IMR-90 (cell line): ENCODE measurements at regions not wholly inside any gene's neighbourhood (a gene's known extent, or its start where the extent isn't known, plus 50 kb on each side); places are given as distances from the start of the nearest gene placed in this dataset.

Experiments used
- ATAC-seq: fragments of 200-7000 bp; cut with Tn5 transposase; 2 replicates; pipeline ENCODE4 v1.9.1; 2020; ENCODE audit warnings: low read depth, mild to moderate bottlenecking, moderate library complexity
- BruUV-seq: library from RNA; stranded (reverse); fragments of 400-500 nt; replicated peaks from 2 replicates; lab custom pipeline; 2021; lab: Mats Ljungman, UMichigan
- CTCF ChIA-PET: fragments of 300-600 bp; formaldehyde crosslinking; extraction: SDS; loops from one replicate; lab custom pipeline; 2021; ENCODE audit warnings: antibody characterized with exemption; lab: Yijun Ruan, JAX
- POLR2A ChIA-PET: fragments of 300-600 bp; sonication (Branson Sonifier 250); formaldehyde crosslinking; loops from one replicate; lab custom pipeline; 2022; ENCODE audit warnings: antibody characterized with exemption; ENCODE audit not compliant: unreplicated experiment; lab: Charles Lee
- DNase-seq: peaks from one replicate; pipeline ENCODE4 v3.0.0; 2013
- H2AFZ ChIP-seq: replicated peaks from 2 replicates; pipeline ENCODE3; 2013; ENCODE audit warnings: low read length, mild to moderate bottlenecking; ENCODE audit not compliant: poor library complexity
- H2AK5ac ChIP-seq: 2 replicates; pipeline ENCODE4 v1.6.1; 2013; ENCODE audit warnings: low read depth, low read length, inconsistent platforms
- H2AK9ac ChIP-seq: replicated peaks from 2 replicates; pipeline ENCODE3; 2013; ENCODE audit warnings: mild to moderate bottlenecking, low read depth, low read length, moderate library complexity; ENCODE audit not compliant: poor library complexity
- H2BK120ac ChIP-seq: 2 replicates; pipeline ENCODE4 v1.6.1; 2013; ENCODE audit warnings: low read depth, low read length, inconsistent platforms
- H2BK15ac ChIP-seq: 3 replicates; pipeline ENCODE4 v1.6.1; 2013; ENCODE audit warnings: low read depth, low read length, inconsistent platforms
- H2BK20ac ChIP-seq: 2 replicates; pipeline ENCODE4 v1.6.1; 2013; ENCODE audit warnings: low read depth, mild to moderate bottlenecking, inconsistent platforms, low read length, moderate library complexity
- H2BK5ac ChIP-seq: 2 replicates; pipeline ENCODE4 v1.6.1; 2013; ENCODE audit warnings: mild to moderate bottlenecking, low read depth, low read length, inconsistent platforms; ENCODE audit not compliant: poor library complexity, severe bottlenecking
- H3K14ac ChIP-seq: replicated peaks from 2 replicates; pipeline ENCODE4 v1.6.1; 2013; ENCODE audit warnings: low read depth, low read length, inconsistent platforms
- H3K18ac ChIP-seq: 2 replicates; pipeline ENCODE4 v1.6.1; 2013; ENCODE audit warnings: low read depth, low read length, control low read depth
- H3K23ac ChIP-seq: 2 replicates; pipeline ENCODE4 v1.6.1; 2013; ENCODE audit warnings: low read depth, low read length, inconsistent platforms
- H3K27ac ChIP-seq: 2 replicates; pipeline ENCODE4 v1.5.1; 2013; ENCODE audit warnings: mild to moderate bottlenecking, control low read depth, low read length; ENCODE audit not compliant: insufficient read depth
- H3K27me3 ChIP-seq: 2 replicates; pipeline ENCODE4 v1.6.1; 2013; ENCODE audit warnings: low read length; ENCODE audit not compliant: control insufficient read depth, insufficient read depth
- H3K36me3 ChIP-seq: 2 replicates; pipeline ENCODE4 v1.6.1; 2013; ENCODE audit warnings: low read length, mixed read lengths; ENCODE audit not compliant: control insufficient read depth, insufficient read depth
- H3K4ac ChIP-seq: 2 replicates; pipeline ENCODE4 v1.6.1; 2013; ENCODE audit warnings: low read depth, low read length, inconsistent platforms
- H3K4me1 ChIP-seq: 2 replicates; pipeline ENCODE4 v1.6.1; 2013; ENCODE audit warnings: low read length, mixed read lengths; ENCODE audit not compliant: control insufficient read depth, insufficient read depth
- H3K4me2 ChIP-seq: 2 replicates; pipeline ENCODE4 v1.6.1; 2013; ENCODE audit warnings: low read depth, mild to moderate bottlenecking, control low read depth, low read length, moderate library complexity
- H3K4me3 ChIP-seq: 2 replicates; pipeline ENCODE4 v1.5.1; 2013; ENCODE audit warnings: low read depth, mild to moderate bottlenecking, control low read depth, low read length, moderate library complexity; ENCODE audit not compliant: insufficient read depth
- H3K56ac ChIP-seq: 2 replicates; pipeline ENCODE4 v1.6.1; 2013; ENCODE audit warnings: low read length, inconsistent platforms; ENCODE audit not compliant: insufficient read depth; ENCODE audit errors: extremely low read depth
- H3K79me1 ChIP-seq, 2 experiments: 2 replicates each; pipeline ENCODE4 v1.6.1; 2013; ENCODE audit warnings: low read length in 2 of 2, inconsistent platforms in 1 of 2, low read depth in 1 of 2
- H3K9ac ChIP-seq: 2 replicates; pipeline ENCODE4 v1.6.1; 2013; ENCODE audit warnings: low read depth, low read length, control low read depth
- H3K9me1 ChIP-seq: 2 replicates; pipeline ENCODE4 v1.6.1; 2013; ENCODE audit warnings: low read length, inconsistent platforms; ENCODE audit not compliant: insufficient read depth
- H3K9me3 ChIP-seq: 2 replicates; pipeline ENCODE4 v1.6.1; 2013; ENCODE audit warnings: low read length; ENCODE audit not compliant: control insufficient read depth, insufficient read depth
- H4K20me1 ChIP-seq: 2 replicates; pipeline ENCODE4 v1.6.1; 2013; ENCODE audit warnings: low read length, inconsistent platforms; ENCODE audit not compliant: insufficient read depth
- H4K5ac ChIP-seq: 2 replicates; pipeline ENCODE4 v1.6.1; 2013; ENCODE audit warnings: mild to moderate bottlenecking, low read depth, low read length, control low read depth
- H4K8ac ChIP-seq, 2 experiments: 2 replicates each; pipeline ENCODE4 v1.6.1; 2013; ENCODE audit warnings: low read depth in 2 of 2, low read length in 2 of 2, control low read depth in 1 of 2, inconsistent platforms in 1 of 2
- H4K91ac ChIP-seq: 2 replicates; pipeline ENCODE4 v1.6.1; 2013; ENCODE audit warnings: low read depth, low read length, inconsistent platforms; ENCODE audit not compliant: insufficient read depth
- BHLHE40 ChIP-seq: fragments of 150-350 bp; IDR thresholded peaks from 2 replicates; pipeline ENCODE4 v1.6.1; 2016; ENCODE audit warnings: mild to moderate bottlenecking, low read depth, low read length
- POLR2A ChIP-seq: IDR thresholded peaks from 2 replicates; pipeline ENCODE4 v1.6.1; 2012; ENCODE audit warnings: mild to moderate bottlenecking, low read depth, low read length
- RAD21 ChIP-seq: IDR thresholded peaks from 2 replicates; pipeline ENCODE4 v1.6.1; 2012; ENCODE audit warnings: low read length, improper control_type of control experiment
- SMC3 ChIP-seq: fragments of 150-350 bp; IDR thresholded peaks from 2 replicates; pipeline ENCODE4 v1.6.1; 2016; ENCODE audit warnings: low read depth, mild to moderate bottlenecking, antibody characterized with exemption, low read length, moderate library complexity
- WGBS, 2 experiments: methylation state at CpG; one replicate each; pipeline versions ENCODE4 v1.1.5 to v1.1.7; 2013; ENCODE audit warnings: missing lambda C conversion rate in 2 of 2; ENCODE audit not compliant: insufficient read length in 1 of 2; ENCODE audit errors: extremely low coverage in 2 of 2; 5-methylcytosine and 5-hydroxymethylcytosine counted together
- dilution Hi-C: fragments of 300-500 bp; cut with HindIII; formaldehyde crosslinking; loops from one replicate; pipeline ENCODE4 v1.14.3; 2018; ENCODE audit warnings: low sequenced_read_pairs; ENCODE audit not compliant: unreplicated experiment
- in situ Hi-C: fragments of 300-500 bp; cut with MboI; formaldehyde crosslinking; loops from 3 replicates; pipeline ENCODE4 v1.14.3; 2019; ENCODE audit warnings: low sequenced_read_pairs, inconsistent platforms, mixed read lengths
- intact Hi-C: fragments of 100-400 bp; cut with micrococcal nuclease; formaldehyde crosslinking; loops from 2 replicates; pipeline ENCODE4 v1.10.0; 2022

GRCh38 chr6:4571011-4571410 lies 205.2 kb upstream of the CDYL start:
- no peak for DNase-seq
- H3K79me1 ChIP-seq = no peaks in the 10 kb centered on the region
- no peaks in the 10 kb centered on the region for H4K20me1 ChIP-seq
- no peaks in the 10 kb centered on the region for H3K27me3 ChIP-seq
- dilution Hi-C loops = no loop called here
- H3K27ac ChIP-seq = no peak overlapping the region
- H3K4me3 ChIP-seq = no peak overlapping the region
- no peak overlapping the region for H2BK120ac ChIP-seq
- no CpG with 5 or more reads among the region's 2 CpGs for WGBS, 2 experiments
- peaks cover 12% of the 10 kb centered on the region for H3K4me1 ChIP-seq
- no peak overlapping the region for H3K23ac ChIP-seq
- no peaks in the 10 kb centered on the region for H3K36me3 ChIP-seq
- H3K4me2 ChIP-seq = no peak overlapping the region
- H2AFZ ChIP-seq = no peak overlapping the region
- H2BK20ac ChIP-seq = no peak overlapping the region
- TF ChIP-seq RAD21 = no peak
- no peak for TF ChIP-seq SMC3
- no peak for TF ChIP-seq BHLHE40
- TF ChIP-seq POLR2A = no peak
- in situ Hi-C loops = no loop called here
- H4K5ac ChIP-seq = no peak overlapping the region
- no peak overlapping the region for H3K4ac ChIP-seq
- H3K9me1 ChIP-seq = peaks cover 18% of the 10 kb centered on the region
- H2AK5ac ChIP-seq = no peak overlapping the region
- intact Hi-C loops = no loop called here
- no peak overlapping the region for H3K18ac ChIP-seq
- no TSS peak for BruUV-seq
- H2BK15ac ChIP-seq = no peak overlapping the region
- no peak overlapping the region for H3K56ac ChIP-seq
- no peak overlapping the region for H2AK9ac ChIP-seq
- H3K14ac ChIP-seq = no peak overlapping the region
- no peak overlapping the region for H4K91ac ChIP-seq
- POLR2A ChIA-PET = no interaction called here
- no peak overlapping the region for H3K9ac ChIP-seq
- CTCF ChIA-PET = no interaction called here
- no peak overlapping the region for H4K8ac ChIP-seq
- H3K9me3 ChIP-seq = no peaks in the 10 kb centered on the region
- ATAC-seq = no peak
- no peak overlapping the region for H2BK5ac ChIP-seq
